ENCODE measurements at regions not wholly inside any gene's neighbourhood (a gene's known extent, or its start where the extent isn't known, plus 50 kb on each side); places are given as distances from the start of the nearest gene placed in this dataset.

DNA sequence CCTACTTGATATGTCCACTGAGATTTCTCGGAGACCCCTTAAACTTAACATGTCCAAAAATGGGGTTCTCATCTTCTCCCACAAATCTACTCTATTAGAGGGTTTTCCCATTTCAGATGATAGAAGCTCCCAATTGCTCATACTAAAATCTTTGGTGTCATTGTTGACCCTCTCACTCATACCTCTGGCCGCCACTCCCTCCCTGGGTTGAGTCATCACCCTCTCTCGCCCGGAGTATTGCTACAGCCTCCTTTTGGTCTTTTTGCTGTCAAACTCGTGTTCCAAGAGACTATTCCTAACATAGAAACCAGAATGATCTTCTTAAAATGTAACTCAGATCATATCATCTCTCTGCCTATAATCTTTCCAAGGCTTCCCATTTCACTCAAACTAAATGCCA lies 91.0 kb upstream of the GNAQ start:
- Mint-ChIP-seq H3K27me3 (ENCODE audit: unreplicated experiment) (peaks cover 52% of the 10 kb centered on the region), H3K27ac (ENCODE audit: unreplicated experiment) (no peak overlapping the region), H3K9me3 (ENCODE audit: unreplicated experiment) (no peaks in the 10 kb centered on the region), H3K4me3 (ENCODE audit: unreplicated experiment) (no peak overlapping the region), H3K36me3 (ENCODE audit: unreplicated experiment) (no peaks in the 10 kb centered on the region), H3K4me1 (ENCODE audit: unreplicated experiment) (no peaks in the 10 kb centered on the region)
- DNase-seq (ENCODE audit: extremely low spot score, unreplicated experiment), result no peak
- TF ChIP-seq, protein P1, sequence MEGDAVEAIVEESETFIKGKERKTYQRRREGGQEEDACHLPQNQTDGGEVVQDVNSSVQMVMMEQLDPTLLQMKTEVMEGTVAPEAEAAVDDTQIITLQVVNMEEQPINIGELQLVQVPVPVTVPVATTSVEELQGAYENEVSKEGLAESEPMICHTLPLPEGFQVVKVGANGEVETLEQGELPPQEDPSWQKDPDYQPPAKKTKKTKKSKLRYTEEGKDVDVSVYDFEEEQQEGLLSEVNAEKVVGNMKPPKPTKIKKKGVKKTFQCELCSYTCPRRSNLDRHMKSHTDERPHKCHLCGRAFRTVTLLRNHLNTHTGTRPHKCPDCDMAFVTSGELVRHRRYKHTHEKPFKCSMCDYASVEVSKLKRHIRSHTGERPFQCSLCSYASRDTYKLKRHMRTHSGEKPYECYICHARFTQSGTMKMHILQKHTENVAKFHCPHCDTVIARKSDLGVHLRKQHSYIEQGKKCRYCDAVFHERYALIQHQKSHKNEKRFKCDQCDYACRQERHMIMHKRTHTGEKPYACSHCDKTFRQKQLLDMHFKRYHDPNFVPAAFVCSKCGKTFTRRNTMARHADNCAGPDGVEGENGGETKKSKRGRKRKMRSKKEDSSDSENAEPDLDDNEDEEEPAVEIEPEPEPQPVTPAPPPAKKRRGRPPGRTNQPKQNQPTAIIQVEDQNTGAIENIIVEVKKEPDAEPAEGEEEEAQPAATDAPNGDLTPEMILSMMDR (IDR thresholded peaks at IDR 0.05), result no peak

DNA sequence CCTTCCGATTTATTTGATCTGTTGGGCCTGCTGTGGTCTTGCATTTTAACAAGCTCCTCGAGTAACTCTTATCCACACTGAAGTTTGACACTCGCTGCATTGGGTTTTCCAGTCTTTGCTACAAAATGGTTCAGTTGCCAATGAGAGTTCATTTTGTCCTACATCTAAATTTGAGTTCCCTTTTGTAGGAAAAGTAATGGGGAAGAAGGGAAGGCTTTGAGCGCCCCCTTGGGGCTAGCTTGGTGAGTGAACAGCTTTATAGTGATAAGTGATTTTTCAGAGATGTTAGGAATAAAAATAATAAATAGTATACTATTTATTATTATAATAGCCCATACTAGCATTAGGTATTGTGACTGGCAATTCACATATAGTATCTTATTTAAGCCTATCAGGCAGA lies 89.9 kb upstream of the GNAQ start:
- Mint-ChIP-seq H3K36me3 (ENCODE audit: unreplicated experiment) (no peaks in the 10 kb centered on the region), H3K4me1 (ENCODE audit: unreplicated experiment) (no peaks in the 10 kb centered on the region), H3K4me3 (ENCODE audit: unreplicated experiment) (no peak overlapping the region), H3K27ac (ENCODE audit: unreplicated experiment) (no peak overlapping the region), H3K9me3 (ENCODE audit: unreplicated experiment) (no peaks in the 10 kb centered on the region), H3K27me3 (ENCODE audit: unreplicated experiment) (peaks cover 58% of the 10 kb centered on the region)
- TF ChIP-seq, protein P1 (IDR thresholded peaks at IDR 0.05), result peak; percentile 73
- no peak for DNase-seq (ENCODE audit: extremely low spot score, unreplicated experiment)

DNA sequence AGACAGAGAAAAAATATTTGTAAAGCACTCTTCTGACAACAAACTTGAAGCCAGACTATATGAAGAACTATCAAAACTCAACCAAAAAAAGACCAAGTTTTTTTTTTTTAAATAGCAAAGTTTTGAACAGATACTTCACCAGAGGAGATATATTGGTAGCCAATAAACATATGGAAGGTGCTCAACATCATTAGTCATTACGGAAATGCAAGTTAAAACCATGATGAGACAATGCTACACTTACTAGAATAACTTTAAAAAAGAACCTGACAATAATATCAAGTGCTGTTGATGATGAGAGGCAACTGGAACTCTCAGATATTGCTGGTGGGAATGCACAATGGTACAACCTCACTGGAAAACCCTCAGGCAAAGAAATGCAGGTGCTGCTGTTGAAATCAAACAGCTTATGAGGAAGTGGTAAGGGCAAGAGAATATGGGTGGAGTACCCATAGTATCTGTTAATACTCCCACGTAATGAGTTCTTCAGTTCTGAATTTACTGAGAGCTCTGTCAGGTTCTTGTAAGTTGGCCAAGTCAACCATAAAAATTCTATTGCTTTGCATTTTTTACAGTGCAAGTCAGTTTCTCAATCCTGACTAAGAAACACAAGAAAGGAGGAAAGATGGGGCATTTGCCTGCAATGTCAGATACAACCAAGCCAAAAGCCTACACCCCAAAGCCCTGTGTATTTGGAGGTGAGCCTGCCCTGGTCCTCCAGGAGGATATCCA lies 87.3 kb upstream of the GNAQ start:
- H3K4me1 Mint-ChIP-seq (ENCODE audit: unreplicated experiment), result no peaks in the 10 kb centered on the region
- TF ChIP-seq, protein P1 (IDR thresholded peaks at IDR 0.05), result no peak
- no peaks in the 10 kb centered on the region for H3K9me3 Mint-ChIP-seq (ENCODE audit: unreplicated experiment)
- H3K27me3 Mint-ChIP-seq (ENCODE audit: unreplicated experiment), result peaks cover 45% of the 10 kb centered on the region
- H3K4me3 Mint-ChIP-seq (ENCODE audit: unreplicated experiment), result no peak overlapping the region
- H3K27ac Mint-ChIP-seq (ENCODE audit: unreplicated experiment), result no peak overlapping the region
- DNase-seq (ENCODE audit: extremely low spot score, unreplicated experiment), result no peak
- H3K36me3 Mint-ChIP-seq (ENCODE audit: unreplicated experiment), result no peaks in the 10 kb centered on the region

DNA sequence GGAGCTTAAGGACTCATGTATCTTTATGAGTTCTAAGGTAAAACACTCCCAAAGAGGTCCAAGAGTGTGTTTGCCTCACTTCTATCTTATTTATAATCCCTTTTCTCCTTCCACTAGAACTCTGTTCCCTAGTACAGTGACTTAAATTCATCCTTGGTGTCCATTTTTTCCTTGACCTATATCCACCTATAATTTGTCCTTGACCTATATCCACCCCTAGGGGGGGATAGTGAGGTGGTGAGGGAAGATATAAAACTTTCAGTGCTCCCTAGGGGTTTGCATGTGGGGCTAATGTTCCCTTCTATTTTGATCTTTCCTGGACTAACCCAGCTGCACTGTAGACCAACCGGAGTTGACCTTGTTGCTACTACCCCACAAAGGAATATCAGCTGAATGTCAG lies 83.5 kb upstream of the GNAQ start:
- TF ChIP-seq, protein P1 (IDR thresholded peaks at IDR 0.05), result peak; percentile 32
- Mint-ChIP-seq H3K27ac (ENCODE audit: unreplicated experiment) (no peak overlapping the region), H3K36me3 (ENCODE audit: unreplicated experiment) (no peaks in the 10 kb centered on the region), H3K4me1 (ENCODE audit: unreplicated experiment) (no peaks in the 10 kb centered on the region), H3K4me3 (ENCODE audit: unreplicated experiment) (no peak overlapping the region), H3K27me3 (ENCODE audit: unreplicated experiment) (peaks cover 52% of the 10 kb centered on the region), H3K9me3 (ENCODE audit: unreplicated experiment) (peaks cover 5% of the 10 kb centered on the region)
- DNase-seq (ENCODE audit: extremely low spot score, unreplicated experiment), result no peak

DNA sequence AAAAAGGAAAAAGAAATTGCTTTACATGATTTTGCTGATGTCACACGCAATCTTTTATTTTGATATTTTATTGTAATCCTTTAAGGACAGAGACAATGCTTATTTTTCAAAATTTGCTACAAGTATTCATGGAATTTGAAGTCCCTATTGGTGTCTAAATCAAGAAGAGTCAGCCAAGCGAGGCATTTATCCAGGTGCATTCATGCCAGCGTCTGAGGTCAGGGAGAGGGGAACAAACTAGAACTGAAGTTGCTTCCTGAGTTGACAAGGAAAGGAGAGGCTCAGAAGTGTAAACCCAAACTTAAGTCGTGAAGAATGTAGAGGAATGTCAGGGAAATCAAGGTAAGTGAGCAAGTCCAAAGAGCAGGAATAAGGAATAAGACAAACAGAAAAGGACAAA lies 83.0 kb upstream of the GNAQ start:
- no peak overlapping the region for H3K27ac Mint-ChIP-seq (ENCODE audit: unreplicated experiment)
- no peaks in the 10 kb centered on the region for H3K36me3 Mint-ChIP-seq (ENCODE audit: unreplicated experiment)
- peaks cover 49% of the 10 kb centered on the region for H3K27me3 Mint-ChIP-seq (ENCODE audit: unreplicated experiment)
- H3K9me3 Mint-ChIP-seq (ENCODE audit: unreplicated experiment), result peaks cover 5% of the 10 kb centered on the region
- no peak for DNase-seq (ENCODE audit: extremely low spot score, unreplicated experiment)
- H3K4me3 Mint-ChIP-seq (ENCODE audit: unreplicated experiment), result no peak overlapping the region
- TF ChIP-seq, protein P1 (IDR thresholded peaks at IDR 0.05), result no peak
- no peaks in the 10 kb centered on the region for H3K4me1 Mint-ChIP-seq (ENCODE audit: unreplicated experiment)
